ENCODE measurements at regions not wholly inside any gene's neighbourhood (a gene's known extent, or its start where the extent isn't known, plus 50 kb on each side); places are given as distances from the start of the nearest gene placed in this dataset.

DNA sequence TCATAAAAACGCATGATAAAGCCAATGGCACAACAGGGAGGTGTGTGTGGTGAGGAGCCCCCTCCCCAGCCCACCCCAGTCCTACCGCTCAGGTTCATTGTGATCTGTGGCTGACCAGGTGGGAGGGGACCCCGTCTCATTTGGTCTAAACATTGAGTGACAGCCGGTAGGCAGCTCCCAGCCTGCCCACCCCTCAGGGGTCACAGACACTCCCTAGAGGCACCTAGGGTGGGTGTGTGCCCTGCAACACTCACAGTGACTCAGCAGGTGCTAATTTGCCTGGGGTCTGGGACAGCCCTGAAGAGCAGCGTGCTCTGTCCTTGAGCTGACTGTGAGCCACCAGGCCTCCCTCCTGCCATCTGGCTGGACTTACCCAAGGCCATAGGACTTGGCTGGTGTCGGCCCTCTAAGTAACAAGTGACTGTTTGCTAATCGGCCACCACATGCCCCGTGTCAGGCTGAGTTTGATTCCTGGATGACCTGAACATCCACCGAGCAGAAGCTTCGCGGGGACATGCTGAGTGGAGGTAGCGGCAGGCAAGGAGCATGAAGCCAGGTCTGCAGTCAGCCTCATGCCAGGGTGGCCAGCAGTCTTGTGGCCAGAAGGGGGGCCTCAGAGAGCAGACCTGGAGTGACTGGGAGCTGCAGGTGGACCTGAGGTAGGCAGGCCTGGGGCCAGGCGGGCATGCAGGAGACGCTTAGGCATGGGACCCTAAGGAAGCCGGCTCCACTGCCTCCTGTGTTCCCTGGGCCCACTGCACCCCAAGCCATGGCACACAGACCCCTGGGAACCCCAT, 282.3 kb upstream of the SHH start:
- TF ChIP-seq HDAC2 (IDR thresholded peaks at IDR 0.05), result no peak
- TF ChIP-seq CBX8 (IDR thresholded peaks at IDR 0.05), result no peak
- no peak for TF ChIP-seq POLR2A (IDR thresholded peaks at IDR 0.05; ENCODE audit: low read length)
- TF ChIP-seq ESRRA (IDR thresholded peaks at IDR 0.05; ENCODE audit: borderline replicate concordance, low read length), result no peak
- no peak for TF ChIP-seq MYC (IDR thresholded peaks at IDR 0.05; ENCODE audit: borderline replicate concordance, low read length)
- TF ChIP-seq, protein P1, sequence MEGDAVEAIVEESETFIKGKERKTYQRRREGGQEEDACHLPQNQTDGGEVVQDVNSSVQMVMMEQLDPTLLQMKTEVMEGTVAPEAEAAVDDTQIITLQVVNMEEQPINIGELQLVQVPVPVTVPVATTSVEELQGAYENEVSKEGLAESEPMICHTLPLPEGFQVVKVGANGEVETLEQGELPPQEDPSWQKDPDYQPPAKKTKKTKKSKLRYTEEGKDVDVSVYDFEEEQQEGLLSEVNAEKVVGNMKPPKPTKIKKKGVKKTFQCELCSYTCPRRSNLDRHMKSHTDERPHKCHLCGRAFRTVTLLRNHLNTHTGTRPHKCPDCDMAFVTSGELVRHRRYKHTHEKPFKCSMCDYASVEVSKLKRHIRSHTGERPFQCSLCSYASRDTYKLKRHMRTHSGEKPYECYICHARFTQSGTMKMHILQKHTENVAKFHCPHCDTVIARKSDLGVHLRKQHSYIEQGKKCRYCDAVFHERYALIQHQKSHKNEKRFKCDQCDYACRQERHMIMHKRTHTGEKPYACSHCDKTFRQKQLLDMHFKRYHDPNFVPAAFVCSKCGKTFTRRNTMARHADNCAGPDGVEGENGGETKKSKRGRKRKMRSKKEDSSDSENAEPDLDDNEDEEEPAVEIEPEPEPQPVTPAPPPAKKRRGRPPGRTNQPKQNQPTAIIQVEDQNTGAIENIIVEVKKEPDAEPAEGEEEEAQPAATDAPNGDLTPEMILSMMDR (IDR thresholded peaks at IDR 0.05), result no peak
